GM21447 (cell line): ENCODE measurements at regions not wholly inside any gene's neighbourhood (a gene's known extent, or its start where the extent isn't known, plus 50 kb on each side); places are given as distances from the start of the nearest gene placed in this dataset.
"Not testable (repeated sequence)": the region's sequence is repeated elsewhere in the genome, so short reads cannot be mapped to it uniquely, and the experiment has no call there.

Source experiments
- ATAC-seq: cut with Tn5 transposase; IDR thresholded peaks from one replicate; pipeline ENCODE4 v1.9.1; 2021; ENCODE audit not compliant: unreplicated experiment

- ATAC-seq: no peak
These were observed 174.1 kb downstream of the PRELID2 start for GRCh38 chr5:145660897-145661640.

DNA sequence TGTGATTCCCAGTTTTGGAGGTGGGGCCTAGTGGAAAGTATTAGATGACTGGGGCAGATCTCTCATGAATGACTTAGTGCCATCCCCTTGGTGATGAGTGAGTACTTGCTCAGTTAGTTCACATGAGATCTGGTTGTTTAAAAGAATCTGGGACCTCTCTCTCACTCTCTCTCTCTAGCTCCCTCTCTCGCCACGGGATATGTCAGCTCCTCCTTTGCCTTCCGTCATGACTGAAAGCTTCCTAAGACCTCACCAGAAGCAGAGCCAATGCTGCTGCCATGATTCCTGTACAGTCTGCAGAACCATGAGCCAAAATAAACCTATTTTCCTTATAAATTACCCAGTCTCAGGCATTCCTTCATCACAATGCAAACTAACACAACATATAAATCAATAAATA, 176.7 kb downstream of the PRELID2 start:
- ATAC-seq: no peak

DNA sequence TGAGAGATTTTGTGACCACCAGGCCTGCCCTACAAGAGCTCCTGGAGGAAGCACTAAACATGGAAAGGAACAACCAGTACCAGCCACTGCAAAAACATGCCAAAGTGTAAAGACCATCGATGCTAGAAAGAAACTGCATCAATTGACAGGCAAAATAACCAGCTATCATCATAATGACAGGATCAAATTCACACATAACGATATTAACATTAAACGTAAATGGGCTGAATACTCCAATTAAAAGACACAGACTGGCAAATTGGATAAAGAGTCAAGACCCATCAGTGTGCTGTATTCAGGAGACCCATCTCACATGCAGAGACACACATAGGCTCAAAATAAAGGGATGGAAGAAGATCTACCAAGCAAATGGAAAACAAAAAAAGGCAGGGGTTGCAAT, 182.4 kb downstream of the PRELID2 start:
- not testable (repeated sequence) for ATAC-seq

DNA sequence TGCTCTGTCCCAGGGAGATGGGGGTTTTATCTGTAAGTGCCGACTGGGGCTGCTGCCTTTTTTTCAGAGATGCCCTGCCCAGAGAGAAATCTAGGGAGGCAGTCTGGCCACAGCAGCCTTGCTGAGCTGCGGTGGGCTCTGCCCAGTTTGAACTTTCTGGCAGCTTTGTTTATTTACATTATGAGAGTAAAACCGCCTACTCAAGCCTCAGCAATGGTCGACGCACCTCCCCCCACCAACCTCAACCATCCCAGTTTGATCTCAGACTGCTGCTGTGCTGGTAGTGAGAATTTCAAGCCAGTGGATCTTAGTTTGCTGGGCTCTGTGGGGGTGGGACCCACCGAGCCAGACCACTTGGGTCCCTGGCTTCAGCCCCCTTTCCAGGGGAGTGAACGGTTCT, 188.0 kb downstream of the PRELID2 start:
- ATAC-seq: not testable (repeated sequence)

- ATAC-seq: not testable (repeated sequence)
These were observed 191.9 kb downstream of the PRELID2 start for GRCh38 chr5:145643214-145643613.

DNA sequence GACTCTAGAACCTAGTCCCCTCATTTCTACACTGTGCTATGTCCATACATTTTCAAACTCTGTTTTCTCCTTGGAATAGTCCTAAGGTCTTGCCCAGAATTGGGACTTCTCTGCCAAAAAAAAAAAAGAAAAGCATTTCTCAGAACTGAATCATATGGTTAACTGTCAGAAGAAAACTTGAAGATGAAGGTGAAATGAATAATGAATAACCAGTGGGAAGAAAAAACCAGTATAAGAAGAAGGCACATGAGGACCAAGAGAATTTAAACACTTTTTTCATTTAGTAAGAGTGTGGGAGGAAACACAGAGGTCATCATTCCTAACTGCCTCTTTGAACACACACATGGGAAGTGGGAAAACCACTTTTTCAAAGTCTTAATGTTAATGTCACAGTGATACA, 197.7 kb downstream of the PRELID2 start:
- ATAC-seq: no peak

- ATAC-seq: no peak
These were observed 198.8 kb downstream of the PRELID2 start for GRCh38 chr5:145636371-145636770.

GRCh38 chr5:145633474-145633873, 201.7 kb downstream of the PRELID2 start:
- no peak for ATAC-seq

DNA sequence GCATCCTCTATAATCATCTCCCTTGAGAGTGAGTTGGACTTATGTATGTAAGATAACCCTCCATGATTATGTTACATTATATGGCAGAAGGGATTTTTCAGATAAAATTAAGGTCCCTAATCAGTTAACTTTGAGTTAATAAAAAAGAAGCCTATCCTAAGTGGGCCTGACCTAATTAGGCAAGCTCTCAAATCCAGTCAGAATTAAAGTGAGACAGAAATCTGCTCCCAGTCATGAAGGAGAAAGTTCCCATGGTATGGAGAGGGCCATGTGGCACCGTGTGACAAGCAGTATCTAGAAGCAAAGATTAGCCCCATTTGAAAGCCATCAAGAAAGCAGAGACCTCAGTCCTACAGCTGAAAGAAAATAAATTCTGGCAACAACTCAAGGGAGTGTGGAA, 202.4 kb downstream of the PRELID2 start:
- ATAC-seq: no peak

- ATAC-seq: no peak
These were observed 206.1 kb downstream of the PRELID2 start for GRCh38 chr5:145629047-145629446.

DNA sequence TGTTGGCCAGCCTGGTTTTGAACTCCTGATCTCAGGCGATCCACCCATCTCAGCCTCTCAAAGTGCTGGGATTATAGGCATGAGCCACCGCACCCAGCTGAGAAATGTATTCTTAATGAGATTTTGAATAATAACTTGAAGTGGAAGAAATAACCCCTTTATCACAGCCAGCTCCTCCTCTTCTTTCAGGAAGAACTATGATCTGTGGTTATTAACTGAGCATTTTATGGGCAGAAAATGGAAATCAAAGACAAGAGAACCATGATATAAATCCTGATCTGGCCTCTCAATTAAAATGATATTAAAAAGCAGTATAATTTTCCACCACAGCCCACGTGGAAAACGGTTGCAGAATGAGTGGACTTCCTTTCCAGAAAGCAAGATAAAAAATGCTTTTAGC, 206.6 kb downstream of the PRELID2 start:
- no peak for ATAC-seq

DNA sequence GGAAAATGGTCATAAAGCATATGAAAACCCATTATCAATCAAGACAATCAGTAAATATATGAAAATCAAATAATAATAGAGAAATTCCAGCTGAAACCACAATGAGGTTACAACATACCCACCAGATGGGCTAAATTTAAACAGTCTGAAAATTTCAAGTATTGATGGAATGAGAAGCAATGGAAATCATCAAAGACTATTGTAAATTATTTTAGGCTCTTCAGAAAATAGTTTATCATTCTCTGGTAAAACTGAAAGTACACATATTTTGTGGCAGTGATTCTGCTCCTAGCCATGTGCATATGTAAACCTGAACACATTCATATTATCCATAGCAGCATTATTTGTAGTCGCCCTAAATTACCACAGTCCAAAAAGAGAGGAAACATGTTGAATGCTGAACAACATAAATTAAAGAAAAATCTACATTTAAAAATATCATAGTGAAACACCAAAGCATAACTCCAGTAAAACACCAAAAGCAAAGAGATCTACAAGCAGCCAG, 215.3 kb downstream of the PRELID2 start:
- ATAC-seq: no peak

GRCh38 chr5:145616739-145617138, 218.4 kb downstream of the PRELID2 start:
- ATAC-seq: not testable (repeated sequence)

DNA sequence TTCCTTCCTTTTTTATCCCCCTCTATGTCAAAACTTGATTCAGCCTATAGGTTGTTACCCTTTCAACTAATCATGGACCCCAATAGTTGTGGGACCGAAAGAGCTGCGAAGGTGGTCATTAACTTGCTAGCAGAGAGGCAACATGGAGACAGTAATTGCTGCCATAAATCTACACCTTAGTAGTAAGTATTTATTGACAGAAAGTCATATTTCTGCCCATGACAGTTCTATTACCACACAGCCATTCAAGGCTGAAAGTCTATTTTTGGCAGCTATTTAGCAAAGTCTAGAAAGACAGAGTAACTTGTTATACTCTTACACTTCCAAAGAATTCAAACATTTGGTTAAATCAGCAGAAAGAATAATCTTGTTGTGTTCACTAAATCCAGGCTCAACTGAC, 236.2 kb downstream of the PRELID2 start:
- ATAC-seq: no peak

DNA sequence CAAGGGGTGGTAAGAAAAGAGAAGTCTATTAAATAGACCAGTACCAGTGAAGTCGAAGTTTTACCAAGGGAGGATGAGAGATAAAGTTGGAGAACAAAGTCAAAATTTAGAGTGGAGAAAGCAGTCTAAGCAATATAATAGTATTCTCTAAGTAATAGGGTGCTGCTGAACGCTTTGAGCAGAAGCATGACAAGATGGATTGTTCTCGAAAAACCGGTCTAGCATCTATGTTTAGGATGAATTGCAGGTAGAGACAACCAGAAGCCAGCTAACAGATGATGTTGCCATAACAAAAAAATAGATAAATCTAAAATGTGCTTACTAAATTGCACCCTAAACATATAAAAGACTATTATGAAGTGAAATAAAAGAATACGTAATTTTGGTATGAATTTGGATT, 237.0 kb downstream of the PRELID2 start:
- ATAC-seq: no peak

GRCh38 chr5:145591578-145591977, 243.6 kb downstream of the PRELID2 start:
- no peak for ATAC-seq

DNA sequence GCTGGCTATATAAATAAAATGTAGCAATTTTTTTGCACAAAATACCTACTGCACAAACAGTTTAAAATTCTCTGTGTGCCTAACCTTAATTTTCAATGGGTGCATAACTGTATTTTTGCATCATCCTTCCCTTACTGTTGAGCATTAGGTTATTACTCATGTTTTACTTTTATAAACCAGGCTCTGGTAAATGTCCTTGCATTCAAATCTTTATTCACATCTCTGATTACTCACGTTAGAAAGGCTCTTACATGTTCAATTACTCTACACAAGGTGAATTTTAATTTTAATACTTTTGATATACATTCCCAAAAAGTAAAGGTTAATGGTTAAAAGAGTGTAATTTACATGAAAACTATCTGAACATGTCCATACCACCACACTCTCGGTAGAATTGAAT, 246.1 kb downstream of the PRELID2 start:
- ATAC-seq: no peak

DNA sequence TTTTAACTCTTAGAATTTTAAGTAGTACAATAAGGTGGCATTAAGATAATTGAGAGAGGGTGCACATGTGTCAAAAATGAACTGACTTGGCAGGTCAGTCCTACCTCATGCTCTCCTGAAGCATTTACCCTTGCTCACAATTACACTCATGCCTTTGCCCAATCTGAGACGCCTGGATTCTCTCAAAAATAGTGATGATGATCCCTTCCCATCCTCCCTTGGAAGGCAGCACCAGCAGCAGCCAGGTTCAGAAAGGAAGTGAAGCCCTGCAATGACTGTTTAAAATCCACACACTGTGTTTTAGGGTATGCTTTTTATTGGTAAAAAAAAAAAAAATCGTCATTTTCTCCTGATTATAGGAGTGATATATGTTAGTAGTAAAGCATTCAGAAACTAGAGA, 246.6 kb downstream of the PRELID2 start:
- ATAC-seq: no peak

DNA sequence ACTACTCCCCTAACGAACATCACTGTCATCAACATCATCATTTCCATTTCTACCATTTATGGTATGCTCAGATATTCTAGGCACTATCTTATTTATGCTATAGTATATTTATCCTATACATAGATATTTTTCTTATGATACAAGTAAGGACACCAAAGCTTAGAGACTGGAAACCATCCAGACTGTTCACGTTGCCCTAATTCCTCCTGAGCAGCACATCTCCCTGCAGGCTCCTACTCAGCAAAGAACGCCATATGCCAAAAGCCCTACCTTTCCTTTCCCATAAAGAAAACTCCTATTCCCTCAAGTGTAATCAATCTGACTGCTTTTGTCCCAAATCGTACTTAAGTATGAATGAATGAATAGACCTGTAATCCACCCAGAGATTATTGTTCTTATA, 247.0 kb downstream of the PRELID2 start:
- no peak for ATAC-seq

DNA sequence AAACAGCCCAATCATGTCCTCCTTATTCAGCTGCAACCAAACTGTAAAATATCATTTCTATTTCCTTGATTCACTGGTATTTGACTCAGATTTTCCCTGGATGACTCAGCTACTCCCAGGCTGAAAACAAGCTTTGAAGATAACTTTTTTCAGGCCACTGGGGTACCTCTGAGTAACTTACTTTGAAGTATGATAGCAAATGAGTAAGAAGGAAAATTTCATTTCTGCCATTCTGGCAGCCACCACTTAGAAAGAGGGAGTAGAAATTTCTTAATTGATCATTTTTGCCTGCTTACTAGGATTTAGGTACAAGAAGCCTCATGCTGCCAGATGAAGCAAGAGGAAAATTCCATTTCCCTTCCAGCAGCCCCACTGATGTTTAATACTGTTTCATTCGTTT, 247.4 kb downstream of the PRELID2 start:
- ATAC-seq: no peak

DNA sequence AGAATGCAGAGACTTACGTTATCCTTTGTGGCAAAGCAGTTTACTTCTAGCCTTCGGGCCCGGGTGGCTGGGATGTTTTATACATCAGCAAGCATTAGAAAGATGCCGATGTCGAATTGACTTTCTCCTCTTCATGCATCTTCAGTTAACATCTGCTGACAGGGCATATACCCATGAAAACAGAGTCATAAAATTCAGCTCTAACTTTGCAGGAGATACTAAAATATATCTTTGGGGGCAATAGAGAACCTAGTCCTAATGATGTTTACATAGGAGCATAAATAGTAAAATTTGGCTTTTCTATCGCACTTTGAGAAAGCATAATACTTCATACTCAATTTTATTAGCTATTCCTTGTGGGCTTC, 247.9 kb downstream of the PRELID2 start:
- no peak for ATAC-seq

DNA sequence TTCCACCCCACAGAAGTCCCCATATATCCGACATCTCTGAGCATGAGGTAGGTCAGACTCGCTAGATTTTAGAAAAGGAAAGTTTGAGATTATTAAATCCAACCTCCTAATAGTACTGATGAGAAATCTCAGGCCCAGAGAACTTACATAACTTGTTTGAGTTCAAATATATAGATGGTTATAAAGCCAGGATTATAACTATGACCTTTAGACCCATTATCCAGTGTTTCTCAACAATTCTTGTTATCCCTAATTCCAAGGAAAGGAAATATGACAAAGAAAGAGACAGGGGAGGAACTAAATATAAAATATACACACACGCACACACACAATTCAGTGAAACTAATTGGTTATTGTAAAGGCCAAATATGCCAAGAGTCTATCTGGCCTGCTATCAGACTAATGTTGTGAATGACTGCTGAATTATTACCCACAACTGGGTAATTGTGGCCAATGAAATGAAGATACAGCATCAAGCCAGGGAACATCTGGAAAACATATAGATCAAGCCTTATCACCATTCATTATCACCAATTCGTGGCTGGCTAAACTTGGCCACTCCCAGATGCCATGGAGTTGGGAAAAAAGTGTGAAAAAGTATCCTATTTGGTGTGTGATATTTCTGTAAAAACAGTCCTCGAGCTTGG, 248.4 kb downstream of the PRELID2 start:
- ATAC-seq: no peak
